ENCODE measurements at regions not wholly inside any gene's neighbourhood (a gene's known extent, or its start where the extent isn't known, plus 50 kb on each side); places are given as distances from the start of the nearest gene placed in this dataset.
"Not testable (repeated sequence)": the region's sequence is repeated elsewhere in the genome, so short reads cannot be mapped to it uniquely, and the experiment has no call there.

DNA sequence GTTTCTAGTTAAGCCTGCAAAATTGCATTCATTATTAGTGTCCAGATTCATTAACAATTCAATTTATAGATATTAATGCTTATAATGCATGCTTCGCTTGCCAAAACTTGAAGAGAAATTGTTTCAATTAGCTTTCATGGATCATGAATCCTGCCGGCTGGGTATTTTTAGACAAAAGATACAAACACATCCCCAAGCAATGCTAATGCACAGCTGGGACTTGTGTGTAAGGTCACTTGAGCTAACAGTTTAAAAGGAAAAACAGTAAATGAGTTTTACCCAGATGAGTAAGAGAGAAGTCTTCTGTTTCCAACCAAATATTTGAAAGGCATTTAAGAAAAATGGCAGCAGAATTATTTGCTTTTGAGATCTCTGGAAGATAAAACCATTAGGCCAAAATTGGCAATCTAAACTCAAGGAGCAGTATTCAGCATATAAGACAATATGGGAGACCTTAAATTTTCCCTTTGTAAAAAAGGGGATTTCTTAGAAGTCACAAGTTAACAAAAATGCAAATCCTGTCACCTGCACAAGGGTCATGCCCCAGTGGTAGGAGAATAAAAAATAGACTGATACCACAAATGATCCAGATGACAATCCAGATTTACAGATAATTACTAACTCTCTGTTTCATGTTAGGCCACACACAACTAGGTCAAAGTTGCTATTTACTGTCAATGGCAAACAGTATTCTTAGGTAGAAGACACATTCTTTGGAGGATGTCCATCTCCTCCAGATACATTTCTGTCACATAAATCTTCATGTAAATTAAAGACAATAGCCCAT, 418.4 kb upstream of the PMFBP1 start:
- DNase-seq, result no peak

DNA sequence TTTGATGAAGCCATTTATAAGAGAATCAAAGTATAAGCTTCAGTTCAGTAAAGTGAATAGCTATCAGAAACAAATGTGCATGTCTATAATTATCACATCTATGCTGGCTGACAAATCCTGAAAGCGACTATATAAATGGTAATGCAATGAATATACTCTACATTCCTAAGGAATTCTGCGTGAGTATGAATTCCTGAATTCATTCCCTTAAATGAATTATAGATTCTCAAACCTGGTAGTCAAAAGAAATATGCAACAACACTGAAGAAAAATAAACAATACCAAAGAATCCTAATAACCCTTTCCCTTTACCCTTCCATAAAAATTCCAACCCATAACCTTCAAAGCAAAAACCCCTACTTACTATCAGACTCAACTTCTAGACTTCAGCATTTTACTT, 416.6 kb upstream of the PMFBP1 start:
- DNase-seq, result no peak

DNA sequence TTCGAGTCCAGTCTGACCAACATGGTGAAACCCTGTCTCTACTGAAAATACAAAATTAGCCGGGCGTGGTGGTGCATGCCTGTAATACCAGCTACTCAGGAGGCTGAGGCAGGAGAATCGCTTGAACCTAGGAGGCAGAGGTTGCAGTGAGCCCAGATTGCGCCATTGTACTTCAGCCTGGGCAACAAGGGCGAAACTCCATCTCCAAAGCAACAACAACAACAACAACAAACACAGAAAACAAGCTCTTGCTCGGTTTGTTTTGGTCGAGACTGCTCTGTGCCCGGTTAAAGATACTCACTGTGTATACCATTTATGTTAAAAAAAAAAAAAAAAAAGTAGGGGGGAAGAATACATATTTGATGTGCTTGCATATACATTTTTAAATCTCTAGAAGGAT, 406.1 kb upstream of the PMFBP1 start:
- DNase-seq, result not testable (repeated sequence)

DNA sequence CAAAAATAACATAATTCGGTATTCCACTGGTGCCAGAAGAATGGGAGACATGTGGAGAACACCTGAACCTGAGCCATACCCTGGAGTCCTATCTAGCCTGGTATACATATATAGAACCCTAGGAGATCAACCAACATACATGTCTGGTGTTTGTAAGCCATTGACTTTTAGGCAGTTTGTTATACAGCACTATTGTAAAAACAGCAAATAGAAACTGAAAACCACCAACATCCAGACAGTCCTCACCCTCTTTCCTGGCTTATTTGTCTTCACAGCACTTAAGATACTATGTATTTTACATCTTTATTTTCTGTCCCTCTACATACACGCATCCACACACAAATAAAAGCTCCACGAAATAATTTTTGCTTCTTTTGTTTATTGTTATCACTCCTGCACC, 404.2 kb upstream of the PMFBP1 start:
- no peak for DNase-seq

DNA sequence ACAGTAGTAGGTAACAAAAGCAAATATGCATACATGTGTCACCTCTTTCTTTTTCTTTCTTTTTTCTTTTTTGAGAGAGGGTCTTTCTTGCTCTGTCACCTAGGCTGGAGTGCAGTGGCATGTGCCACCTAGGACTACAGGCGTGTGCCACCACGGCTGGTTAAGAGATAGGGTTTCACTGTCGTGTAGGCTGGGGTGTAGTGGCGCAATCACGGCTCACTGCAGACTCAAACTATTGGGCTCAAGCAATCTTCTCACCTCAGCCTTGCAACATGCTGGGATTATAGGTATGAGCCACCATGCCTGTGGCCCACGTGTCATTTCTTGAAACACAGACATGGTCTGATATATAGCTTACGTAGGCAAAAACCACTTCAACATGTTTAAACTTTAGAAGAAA, 397.7 kb upstream of the PMFBP1 start:
- DNase-seq, result no peak

DNA sequence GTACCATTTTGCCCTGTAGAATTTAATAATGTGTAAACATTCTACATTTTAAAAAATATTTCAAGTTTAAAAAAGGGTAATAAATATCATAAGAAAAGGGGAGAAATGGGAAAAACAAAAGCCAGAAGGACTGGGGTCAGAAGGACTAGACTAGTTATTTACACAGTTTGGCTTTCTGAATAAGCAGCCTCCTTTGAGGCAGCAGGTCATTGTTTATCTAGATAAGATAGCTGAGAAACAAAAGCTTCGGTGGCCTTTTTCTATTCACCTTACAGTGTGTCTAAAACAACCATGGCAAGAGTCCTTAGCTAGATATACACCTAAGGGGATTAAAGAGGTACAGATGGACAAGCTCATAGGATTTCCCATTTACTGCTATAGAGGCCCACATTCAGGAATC, 396.5 kb upstream of the PMFBP1 start:
- no peak for DNase-seq

DNA sequence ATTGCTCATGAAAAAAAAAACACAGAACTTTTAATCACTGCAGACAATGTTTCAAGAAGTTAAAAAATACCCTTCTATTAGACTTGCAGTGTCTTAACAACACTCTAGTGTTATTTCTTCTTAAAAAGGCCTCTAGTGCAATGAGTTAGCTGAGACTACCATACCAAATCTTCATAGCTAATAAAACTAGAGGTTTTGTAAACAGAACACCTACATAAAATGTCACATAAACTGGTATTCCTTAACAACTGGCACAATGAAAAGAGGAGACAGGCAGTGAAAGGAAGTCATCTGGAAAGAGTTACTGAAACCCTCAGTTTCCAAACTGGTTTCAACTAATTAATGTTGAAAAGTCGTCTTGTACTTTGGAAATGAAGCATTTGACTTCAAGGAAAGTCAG, 394.2 kb upstream of the PMFBP1 start:
- no peak for DNase-seq

DNA sequence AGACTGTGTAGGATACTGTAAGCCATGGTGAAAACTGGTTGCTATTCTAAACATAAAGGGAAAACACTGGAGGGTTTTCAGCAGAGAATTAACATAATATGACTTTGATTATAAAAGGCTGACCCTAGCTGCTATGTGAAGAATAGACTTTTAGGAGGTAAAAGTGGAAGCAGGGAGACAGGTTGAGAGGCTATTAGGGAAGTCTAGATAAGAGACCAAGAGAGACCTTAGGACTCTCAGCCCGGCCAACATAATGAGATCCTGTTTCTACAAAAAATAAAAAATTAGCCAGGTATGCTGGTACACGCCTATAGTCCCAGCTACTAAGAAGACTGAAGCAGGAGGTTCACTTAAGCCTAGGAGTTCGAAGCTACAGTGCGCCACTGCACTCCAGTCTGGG, 393.2 kb upstream of the PMFBP1 start:
- no peak for DNase-seq

DNA sequence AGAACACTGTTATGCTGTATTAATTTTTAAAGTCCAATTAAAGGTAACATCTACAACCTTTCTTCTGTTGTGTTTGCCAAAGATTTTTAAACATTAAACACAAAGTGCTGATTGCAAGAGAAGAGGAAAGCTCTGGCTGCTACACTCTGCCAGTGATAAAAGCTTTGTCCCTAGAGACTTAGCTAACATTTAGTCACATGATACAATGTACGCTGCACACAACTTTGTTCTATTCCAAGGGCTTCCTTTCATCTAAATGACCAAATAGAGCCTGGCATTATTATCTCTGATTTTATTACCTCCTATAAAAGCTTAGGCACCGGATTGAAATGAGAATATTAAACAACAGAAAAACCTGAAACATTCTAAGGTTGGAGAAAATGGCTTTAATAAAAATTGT, 388.7 kb upstream of the PMFBP1 start:
- no peak for DNase-seq

DNA sequence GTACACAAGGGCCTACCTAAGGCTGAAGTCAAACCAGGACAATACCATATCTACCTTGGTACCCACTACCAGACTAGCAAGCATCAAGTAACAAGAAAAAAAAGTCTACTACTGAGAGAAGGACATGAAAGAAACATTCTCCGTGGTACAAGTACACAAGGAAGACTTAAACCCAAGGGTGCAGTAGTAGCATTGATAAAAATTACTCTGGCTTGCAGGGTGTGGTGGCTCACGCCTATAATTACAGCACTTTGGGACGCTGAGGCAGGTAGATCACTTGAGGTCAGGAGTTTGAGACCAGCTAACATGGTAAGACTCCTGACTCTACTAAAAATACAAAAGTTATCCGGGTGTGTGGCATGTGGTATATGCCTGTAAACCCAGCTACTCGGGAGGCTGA, 386.5 kb upstream of the PMFBP1 start:
- DNase-seq, result no peak

DNA sequence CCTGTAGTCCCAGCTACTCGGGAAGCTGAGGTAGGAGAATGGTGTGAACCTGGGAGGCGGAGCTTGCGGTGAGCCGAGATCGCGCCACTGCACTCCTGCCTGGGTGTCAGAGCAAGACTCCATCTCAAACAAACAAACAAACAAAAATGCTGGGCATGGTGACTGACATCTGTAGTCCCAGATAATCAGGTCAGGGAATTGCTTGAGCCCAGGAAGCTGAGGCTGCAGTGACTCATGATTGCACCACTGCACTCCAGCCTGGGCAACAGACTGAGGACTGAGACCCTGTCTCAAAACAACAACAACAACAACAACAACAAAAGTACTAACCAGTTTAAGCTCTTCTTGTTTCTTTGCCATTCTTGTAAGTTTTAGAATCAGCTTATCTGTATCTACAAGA, 383.0 kb upstream of the PMFBP1 start:
- no peak for DNase-seq

DNA sequence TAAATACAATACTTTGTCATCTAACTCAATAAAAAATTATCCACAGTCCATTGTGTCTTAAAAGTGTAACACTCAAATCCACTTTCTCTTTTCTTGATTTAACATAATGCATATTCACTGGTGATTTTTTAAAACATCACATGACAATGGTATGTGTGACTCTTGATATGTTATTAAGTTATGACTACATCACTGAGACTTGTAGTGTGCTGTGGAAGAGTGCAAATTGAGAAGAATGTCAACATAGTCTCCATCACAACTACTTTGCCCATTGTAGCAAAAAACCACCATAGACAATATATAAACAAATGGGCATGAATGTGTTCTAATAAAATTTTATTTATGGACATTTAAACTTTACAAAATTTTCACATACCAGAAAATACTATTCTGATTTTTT, 380.7 kb upstream of the PMFBP1 start:
- DNase-seq, result no peak

DNA sequence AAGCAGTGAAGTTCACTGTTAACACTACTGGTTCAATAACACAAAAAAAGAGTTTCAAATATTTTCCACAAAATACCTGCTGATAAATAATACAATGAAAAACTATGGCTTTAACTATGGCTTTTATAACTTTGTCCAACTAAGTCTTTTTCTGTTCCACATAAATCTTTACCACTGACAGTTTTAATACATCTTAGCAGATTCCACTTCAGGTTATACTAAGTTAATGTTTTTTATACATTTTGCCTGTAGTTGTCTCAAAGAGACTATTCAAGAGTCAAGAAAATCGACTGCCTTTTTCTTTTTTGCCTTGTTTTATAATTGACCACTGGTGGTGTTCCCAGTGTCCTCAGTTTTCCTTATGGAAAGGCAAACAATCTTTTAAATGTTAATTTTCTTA, 379.7 kb upstream of the PMFBP1 start:
- DNase-seq, result no peak

DNA sequence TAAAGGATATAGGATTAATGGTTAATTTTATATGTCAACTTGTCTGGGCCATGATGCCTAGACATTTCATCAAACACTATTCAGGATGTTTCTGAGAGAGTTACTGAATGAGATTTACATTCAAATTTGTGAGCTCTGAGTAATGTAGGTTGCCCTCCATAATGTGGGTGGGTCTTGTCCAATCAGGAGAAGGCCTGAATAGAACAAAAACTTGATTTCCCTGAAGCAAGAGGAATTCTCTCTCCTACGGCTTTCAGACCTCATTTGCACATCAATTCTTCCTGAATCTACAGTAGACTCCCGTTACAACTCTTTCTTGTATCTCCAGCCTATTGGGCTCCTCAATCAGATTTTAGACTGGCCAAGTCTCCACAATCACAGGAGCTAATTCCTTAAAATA, 377.9 kb upstream of the PMFBP1 start:
- DNase-seq, result no peak

DNA sequence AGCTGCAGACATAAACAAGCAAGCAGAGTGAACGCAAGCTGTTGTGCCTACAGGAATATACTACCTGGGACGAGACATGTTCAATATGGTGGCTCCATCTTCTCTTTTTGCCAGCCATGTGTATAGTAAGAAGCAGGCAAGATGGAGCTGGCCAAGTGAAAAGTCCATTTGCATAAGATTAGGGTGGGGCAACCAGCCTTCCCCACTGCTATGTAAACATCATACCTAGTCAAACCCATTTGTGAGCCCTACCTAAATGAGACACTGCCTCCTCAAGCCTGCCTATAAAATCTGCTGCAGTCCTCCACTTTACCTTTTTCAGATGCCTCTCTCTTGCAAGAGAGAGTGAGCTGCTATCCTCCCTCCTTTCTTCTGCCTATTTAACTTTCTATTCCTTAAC, 370.1 kb upstream of the PMFBP1 start:
- DNase-seq, result no peak

DNA sequence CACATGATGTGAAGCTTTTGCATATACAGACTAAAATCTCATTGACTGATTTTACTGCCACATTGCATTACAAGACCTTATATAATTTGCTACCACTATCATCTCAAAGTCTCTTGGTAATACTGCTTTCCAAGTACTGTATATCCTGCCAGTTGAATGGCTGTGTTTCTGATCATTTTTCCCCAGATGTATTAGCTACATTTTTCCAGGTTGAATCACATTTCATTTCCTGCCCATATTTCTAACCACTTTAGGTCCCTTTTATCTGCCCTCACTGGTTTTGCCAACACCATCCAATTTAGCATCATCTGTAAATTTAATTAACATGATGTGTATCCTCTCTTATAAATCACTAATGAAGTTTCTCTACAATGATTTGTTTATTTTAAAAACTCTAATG, 365.7 kb upstream of the PMFBP1 start:
- DNase-seq, result no peak

DNA sequence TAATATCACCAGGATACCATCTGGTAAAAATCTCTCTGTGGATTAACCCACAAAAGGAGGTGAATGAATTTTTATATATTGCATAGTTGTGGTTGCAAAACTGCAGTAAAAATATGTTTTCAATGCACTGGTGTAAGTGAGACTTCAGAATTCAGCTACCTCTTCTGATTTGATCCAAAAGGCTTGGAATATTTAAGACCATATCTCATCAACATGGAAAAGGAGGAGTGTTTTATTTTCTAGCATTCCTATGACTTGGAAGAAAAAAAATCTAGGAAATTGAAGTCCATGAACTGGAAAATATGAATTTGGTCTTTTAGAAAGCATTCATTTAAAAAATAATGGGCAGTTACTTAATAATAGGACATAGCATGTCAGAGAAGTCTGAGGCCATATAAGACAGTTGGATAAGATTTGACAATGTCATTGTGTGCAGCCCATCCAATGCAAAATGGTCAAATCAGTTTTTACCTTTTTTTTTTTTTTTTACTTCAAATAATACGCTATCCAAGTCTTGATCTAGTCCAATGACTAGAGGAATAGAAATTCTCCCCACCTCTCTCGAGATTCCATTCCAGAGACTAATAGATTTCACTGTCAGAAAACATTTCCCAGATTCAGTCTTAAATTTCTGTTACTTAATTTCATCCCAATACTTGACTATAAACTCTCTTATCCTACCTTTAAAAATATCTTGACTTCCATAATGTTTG, 364.9 kb upstream of the PMFBP1 start:
- no peak for DNase-seq

DNA sequence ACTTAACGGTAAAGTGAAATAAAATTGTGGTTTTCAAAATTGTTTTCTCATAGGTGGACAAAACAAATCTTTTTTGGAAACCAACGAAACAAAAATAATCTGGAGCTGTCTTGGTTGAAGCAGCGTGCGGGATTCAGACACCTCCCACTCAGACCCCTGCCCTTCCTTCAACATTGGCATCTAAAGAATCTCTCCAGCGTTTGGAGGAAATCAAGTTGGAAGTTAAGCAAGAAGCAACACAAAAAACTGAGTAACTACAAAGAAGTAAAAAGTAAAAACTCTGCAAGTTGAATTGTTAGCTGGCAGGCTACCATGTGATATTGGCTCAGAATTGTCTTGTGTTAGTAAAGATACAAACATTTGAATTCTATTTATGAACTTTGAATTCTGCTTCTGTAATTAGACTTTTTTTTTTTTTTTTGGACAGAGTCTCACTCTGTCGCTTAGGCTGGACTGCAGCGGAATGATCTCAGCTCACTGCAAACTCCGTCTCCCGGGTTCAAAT, 361.0 kb upstream of the PMFBP1 start:
- no peak for DNase-seq

DNA sequence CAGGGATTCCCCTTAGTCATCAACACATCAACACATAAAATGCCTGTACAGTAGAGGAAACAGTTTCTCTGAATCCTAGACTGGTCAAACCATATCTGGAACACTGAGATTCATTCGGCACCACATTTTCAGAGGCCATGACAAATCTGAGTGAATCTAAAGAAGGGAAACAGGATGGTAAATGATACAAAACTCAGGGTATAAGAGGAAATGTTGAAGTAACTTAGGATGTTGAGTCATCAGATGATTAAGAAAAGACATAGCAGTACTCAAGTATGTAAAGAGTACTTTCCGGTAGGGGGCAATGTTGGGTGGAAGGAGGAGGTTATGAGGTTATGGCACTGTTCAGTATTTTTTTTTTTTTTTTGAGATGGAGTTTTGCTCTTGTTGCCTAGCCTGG, 358.5 kb upstream of the PMFBP1 start:
- DNase-seq, result no peak

DNA sequence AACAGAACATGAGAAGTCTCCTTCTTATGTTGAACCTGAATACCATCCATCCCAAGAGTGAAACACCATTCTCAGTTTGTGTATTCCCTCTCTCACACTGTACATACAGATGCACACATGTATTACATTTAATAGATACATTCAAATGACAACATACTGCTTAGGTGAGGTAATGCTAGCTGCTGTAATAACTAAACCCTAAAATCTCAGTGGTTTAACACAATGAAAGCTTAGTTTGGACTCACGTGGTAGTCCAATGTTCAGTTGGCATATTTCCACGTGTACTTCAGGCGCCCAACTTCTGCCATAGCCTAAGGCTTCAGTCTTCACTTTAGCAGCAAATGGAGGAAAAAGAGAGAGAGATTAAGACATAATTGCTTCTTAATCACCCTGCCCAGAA, 351.1 kb upstream of the PMFBP1 start:
- no peak for DNase-seq

DNA sequence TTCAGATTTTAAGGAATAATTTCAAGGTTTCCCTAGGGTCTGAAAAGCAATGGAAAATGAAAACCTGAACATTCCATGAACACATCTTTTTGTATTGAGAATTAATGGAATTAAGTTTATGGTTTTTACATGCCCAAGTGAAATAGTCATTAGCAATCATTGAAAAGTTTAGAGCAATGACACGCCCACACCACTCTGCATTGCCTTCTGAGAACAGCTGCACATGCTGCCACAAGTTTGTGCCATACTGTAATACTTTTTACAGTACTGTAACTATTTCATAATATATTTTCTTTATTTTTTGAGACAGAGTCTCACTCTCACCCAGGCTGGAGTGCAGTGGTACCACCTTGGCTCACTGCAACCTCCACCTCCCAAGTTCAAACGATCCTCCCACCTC, 345.2 kb upstream of the PMFBP1 start:
- no peak for DNase-seq

DNA sequence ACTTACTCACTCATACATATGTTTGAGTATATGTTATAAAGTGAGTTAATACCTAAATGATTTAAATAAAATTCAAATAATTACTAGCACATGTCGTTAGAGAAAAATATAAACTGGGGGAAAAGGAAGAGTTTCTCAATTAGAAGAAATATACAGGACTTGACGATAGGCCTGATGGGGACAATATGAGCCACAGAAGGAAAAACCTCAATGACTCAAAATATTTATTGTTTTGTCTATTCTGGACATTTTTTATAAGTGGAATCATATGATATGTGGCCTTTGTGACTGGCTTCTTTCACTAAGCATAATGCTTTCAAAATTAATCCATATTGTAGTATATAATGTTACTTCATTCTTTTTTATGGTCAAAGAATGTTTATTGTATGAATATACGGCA, 339.2 kb upstream of the PMFBP1 start:
- DNase-seq, result no peak

DNA sequence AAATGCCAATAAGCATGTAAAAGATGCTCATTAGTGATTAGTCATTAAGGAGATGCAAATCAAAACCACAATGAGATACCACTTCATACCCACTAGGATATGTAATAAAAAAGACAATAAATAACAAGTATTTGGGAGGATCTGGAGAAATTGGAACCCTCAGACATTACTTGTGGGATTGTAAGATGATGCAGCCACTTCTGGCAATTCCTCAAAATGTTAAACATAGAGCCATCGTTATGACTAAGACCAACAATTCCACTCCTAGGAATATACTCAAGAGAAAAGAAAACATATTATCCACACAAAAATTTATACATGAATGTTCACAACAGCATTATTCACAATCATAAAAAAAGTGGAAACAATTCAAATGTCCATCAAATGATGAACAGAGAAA, 336.2 kb upstream of the PMFBP1 start:
- no peak for DNase-seq

DNA sequence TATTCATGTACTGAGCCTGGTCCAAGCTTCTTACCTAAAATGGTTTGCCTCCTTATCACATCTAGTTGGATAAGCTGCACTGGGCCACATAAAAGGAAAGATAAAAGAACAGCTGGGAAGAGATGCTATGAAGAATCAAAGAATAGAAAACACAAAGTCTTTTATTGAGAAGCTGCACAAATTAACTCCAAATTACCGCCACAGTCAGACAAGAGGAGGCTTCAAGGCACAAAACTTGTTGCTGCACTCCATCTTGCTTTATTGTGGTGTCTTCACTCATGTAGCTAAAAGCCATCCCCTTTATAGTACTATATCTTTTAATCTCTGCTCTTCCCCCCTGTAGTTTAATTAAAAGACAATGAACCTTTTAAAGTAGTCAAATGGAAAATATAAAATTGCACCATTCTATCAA, 330.6 kb upstream of the PMFBP1 start:
- no peak for DNase-seq

Data from activated CD4-positive, alpha-beta T cell treated with anti-CD3 and anti-CD28 coated beads for 4 hours (primary cell).